KMS-11 (cell line): ENCODE measurements at regions not wholly inside any gene's neighbourhood (a gene's known extent, or its start where the extent isn't known, plus 50 kb on each side); places are given as distances from the start of the nearest gene placed in this dataset.

Experiments used
- H2AFZ ChIP-seq: fragments of 200-600 bp; sonication (generic); 2 replicates; pipeline ENCODE4 v1.6.1; 2016; ENCODE audit warnings: antibody characterized with exemption, mixed run types, low read depth
- H3K27ac ChIP-seq: fragments of 200-600 bp; sonication (generic); 2 replicates; pipeline ENCODE4 v1.6.1; 2016; ENCODE audit warnings: mild to moderate bottlenecking, mixed run types
- H3K27me3 ChIP-seq: fragments of 200-600 bp; sonication (generic); 2 replicates; pipeline ENCODE4 v1.6.1; 2017; ENCODE audit warnings: mild to moderate bottlenecking, low read depth, mixed run types, moderate library complexity; ENCODE audit not compliant: insufficient read depth
- H3K36me3 ChIP-seq: fragments of 200-600 bp; sonication (generic); 2 replicates; pipeline ENCODE4 v1.6.1; 2017; ENCODE audit warnings: mild to moderate bottlenecking, mixed run types; ENCODE audit not compliant: insufficient read depth
- H3K4me1 ChIP-seq: fragments of 200-600 bp; sonication (generic); 2 replicates; pipeline ENCODE4 v1.6.1; 2016; ENCODE audit warnings: mild to moderate bottlenecking, low read depth, mixed run types; ENCODE audit not compliant: poor library complexity, severe bottlenecking
- H3K4me2 ChIP-seq: fragments of 200-600 bp; sonication (generic); 2 replicates; pipeline ENCODE4 v1.7.0; 2016; ENCODE audit warnings: mild to moderate bottlenecking, mixed run types
- H3K4me3 ChIP-seq: fragments of 200-600 bp; sonication (generic); IDR thresholded peaks from 2 replicates; pipeline ENCODE4 v1.6.1; 2017; ENCODE audit warnings: low read depth, low read length, mixed read lengths; ENCODE audit not compliant: insufficient read depth
- H3K79me2 ChIP-seq: fragments of 200-600 bp; sonication (generic); 2 replicates; pipeline ENCODE4 v1.6.1; 2016; ENCODE audit warnings: low read depth, mixed run types; ENCODE audit not compliant: insufficient read depth
- H3K9ac ChIP-seq: fragments of 200-600 bp; sonication (generic); 2 replicates; pipeline ENCODE4 v1.6.1; 2016; ENCODE audit warnings: mild to moderate bottlenecking, mixed run types
- H4K20me1 ChIP-seq: fragments of 200-600 bp; sonication (generic); 2 replicates; pipeline ENCODE4 v1.6.1; 2016; ENCODE audit warnings: mild to moderate bottlenecking, mixed run types; ENCODE audit not compliant: insufficient read depth
- TF ChIP-seq, protein P1 (sequence below): fragments of 200-600 bp; sonication (generic); conservative IDR thresholded peaks from 2 replicates; pipeline ENCODE4 v1.6.1; 2017; ENCODE audit warnings: low read depth, mild to moderate bottlenecking, antibody characterized with exemption, low read length, moderate library complexity, mixed read lengths

DNA sequence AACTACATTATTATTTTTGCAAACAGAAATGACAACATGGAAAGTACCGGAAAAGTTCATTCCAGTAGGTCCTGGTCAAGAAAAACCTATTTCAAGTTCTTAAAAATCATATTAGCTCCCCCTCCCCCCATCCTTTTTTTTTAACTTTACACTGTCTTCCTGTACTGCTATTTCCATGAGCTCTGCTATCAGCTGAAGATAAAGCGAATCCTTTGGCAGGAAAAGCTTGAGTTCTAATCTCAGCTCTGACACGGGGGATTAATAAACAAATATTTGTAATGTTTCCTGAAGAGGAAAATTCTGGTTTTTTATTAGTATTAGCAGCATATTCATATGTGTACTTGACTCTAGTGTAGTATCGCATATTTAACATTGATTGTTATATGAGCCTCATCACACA, 190.7 kb upstream of the ESRRG start:
- no peak overlapping the region for H2AFZ ChIP-seq
- H3K36me3 ChIP-seq = no peaks in the 10 kb centered on the region
- H3K79me2 ChIP-seq = no peaks in the 10 kb centered on the region
- TF ChIP-seq, protein P1, sequence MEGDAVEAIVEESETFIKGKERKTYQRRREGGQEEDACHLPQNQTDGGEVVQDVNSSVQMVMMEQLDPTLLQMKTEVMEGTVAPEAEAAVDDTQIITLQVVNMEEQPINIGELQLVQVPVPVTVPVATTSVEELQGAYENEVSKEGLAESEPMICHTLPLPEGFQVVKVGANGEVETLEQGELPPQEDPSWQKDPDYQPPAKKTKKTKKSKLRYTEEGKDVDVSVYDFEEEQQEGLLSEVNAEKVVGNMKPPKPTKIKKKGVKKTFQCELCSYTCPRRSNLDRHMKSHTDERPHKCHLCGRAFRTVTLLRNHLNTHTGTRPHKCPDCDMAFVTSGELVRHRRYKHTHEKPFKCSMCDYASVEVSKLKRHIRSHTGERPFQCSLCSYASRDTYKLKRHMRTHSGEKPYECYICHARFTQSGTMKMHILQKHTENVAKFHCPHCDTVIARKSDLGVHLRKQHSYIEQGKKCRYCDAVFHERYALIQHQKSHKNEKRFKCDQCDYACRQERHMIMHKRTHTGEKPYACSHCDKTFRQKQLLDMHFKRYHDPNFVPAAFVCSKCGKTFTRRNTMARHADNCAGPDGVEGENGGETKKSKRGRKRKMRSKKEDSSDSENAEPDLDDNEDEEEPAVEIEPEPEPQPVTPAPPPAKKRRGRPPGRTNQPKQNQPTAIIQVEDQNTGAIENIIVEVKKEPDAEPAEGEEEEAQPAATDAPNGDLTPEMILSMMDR = no peak
- no peak overlapping the region for H3K27ac ChIP-seq
- H3K4me3 ChIP-seq = no peak overlapping the region
- H3K4me2 ChIP-seq = no peak overlapping the region
- H3K9ac ChIP-seq = no peak overlapping the region
- no peaks in the 10 kb centered on the region for H3K27me3 ChIP-seq
- no peaks in the 10 kb centered on the region for H3K4me1 ChIP-seq
- H4K20me1 ChIP-seq = no peaks in the 10 kb centered on the region

DNA sequence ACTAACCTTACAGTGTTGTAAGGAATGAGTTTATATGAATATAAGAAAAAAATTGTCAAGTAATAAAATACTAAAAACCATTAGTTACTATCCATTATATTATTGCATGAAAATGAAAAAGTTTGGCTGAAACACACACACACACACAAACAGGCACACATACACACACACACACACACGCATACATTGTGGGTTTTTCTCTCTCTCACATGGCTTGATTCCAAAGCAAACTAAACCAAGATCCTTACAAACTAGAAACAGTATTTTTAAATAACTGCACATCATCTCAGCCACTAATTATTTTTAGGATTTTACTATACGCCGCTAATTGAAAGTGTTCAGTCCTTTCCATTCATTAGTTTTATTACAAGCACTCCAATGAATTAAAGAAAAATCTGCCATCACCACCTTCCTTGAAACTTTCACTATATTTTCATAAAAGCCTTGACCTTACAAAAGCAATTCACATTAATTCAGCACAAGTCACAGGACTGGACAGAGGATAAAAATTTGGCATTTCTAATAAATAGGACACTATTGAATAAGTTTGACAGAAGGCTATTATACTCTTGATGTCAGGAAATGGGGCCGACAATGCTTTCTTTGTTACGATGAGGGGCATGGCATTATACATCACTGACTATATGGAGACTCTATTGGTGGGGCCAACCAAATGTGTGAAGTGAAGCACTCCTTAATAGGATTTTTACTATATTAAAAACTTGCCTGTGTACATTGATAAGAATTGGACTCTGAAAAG, 187.0 kb upstream of the ESRRG start:
- H3K27me3 ChIP-seq = no peaks in the 10 kb centered on the region
- H4K20me1 ChIP-seq = no peaks in the 10 kb centered on the region
- no peaks in the 10 kb centered on the region for H3K4me1 ChIP-seq
- H3K36me3 ChIP-seq = no peaks in the 10 kb centered on the region
- no peak overlapping the region for H3K9ac ChIP-seq
- no peak overlapping the region for H3K4me3 ChIP-seq
- H2AFZ ChIP-seq = no peak overlapping the region
- no peak overlapping the region for H3K4me2 ChIP-seq
- no peaks in the 10 kb centered on the region for H3K79me2 ChIP-seq
- TF ChIP-seq, protein P1 = no peak
- no peak overlapping the region for H3K27ac ChIP-seq

DNA sequence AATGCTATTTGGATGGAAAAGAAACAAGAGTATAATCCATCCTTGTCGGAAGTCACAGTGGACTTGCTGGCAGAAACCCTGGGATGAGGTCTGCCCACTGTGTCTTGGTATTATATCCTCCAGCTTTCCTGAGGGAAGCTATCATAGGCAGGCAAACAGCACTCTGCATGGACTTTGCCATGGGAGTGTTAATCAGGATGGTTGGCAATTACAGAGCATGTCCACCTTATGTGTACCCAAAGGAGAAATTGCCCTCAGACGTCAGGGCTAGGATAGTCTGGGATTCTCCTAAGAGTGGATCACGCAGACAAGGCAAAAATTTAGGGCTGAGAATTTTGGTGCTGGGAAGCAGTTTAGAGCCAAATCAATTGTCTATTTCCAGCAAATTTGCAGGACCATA, 184.9 kb upstream of the ESRRG start:
- Histone ChIP-seq H3K4me2 (no peak overlapping the region), H4K20me1 (no peaks in the 10 kb centered on the region), H3K79me2 (no peaks in the 10 kb centered on the region), H3K4me3 (no peak overlapping the region), H3K4me1 (no peaks in the 10 kb centered on the region), H3K27ac (no peak overlapping the region), H3K9ac (no peak overlapping the region), H2AFZ (no peak overlapping the region), H3K27me3 (no peaks in the 10 kb centered on the region), H3K36me3 (no peaks in the 10 kb centered on the region)
- TF ChIP-seq, protein P1 = no peak

DNA sequence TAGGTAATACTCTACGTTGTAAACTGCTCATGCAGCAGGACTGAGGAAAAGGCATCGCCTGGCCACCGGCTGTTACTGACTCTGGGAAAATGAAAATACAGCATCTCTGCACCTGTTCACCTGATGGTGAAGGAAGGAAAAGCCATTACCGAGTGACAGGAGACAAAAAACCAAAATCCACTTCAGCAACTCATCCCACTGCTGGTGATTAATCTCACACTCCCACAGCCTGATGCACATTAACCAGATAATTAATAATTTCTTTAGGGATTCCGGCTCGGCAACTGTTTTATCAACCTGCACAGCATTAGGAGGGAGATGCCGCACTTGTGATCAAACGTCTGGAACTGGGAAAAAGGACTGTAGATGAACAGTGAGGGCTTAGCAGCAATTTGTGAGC, 183.9 kb upstream of the ESRRG start:
- TF ChIP-seq, protein P1 = no peak
- H3K79me2 ChIP-seq = no peaks in the 10 kb centered on the region
- H3K4me2 ChIP-seq = no peak overlapping the region
- no peak overlapping the region for H2AFZ ChIP-seq
- no peaks in the 10 kb centered on the region for H3K4me1 ChIP-seq
- H3K27ac ChIP-seq = no peak overlapping the region
- H4K20me1 ChIP-seq = no peaks in the 10 kb centered on the region
- no peaks in the 10 kb centered on the region for H3K27me3 ChIP-seq
- no peak overlapping the region for H3K9ac ChIP-seq
- no peak overlapping the region for H3K4me3 ChIP-seq
- no peaks in the 10 kb centered on the region for H3K36me3 ChIP-seq
